ENCODE measurements at regions not wholly inside any gene's neighbourhood (a gene's known extent, or its start where the extent isn't known, plus 50 kb on each side); places are given as distances from the start of the nearest gene placed in this dataset.

GRCh38 chr2:120809609-120810440 is 74.2 kb downstream of the GLI2 start:
- no peak for DNase-seq

- DNase-seq: no peak
Observed at GRCh38 chr2:120810639-120811038, 75.0 kb downstream of the GLI2 start.

GRCh38 chr2:120812866-120813265 is 77.2 kb downstream of the GLI2 start:
- DNase-seq: no peak

- DNase-seq: no peak
Observed at GRCh38 chr2:120814352-120814751, 78.7 kb downstream of the GLI2 start.

- no peak for DNase-seq
Observed at GRCh38 chr2:120815292-120815691, 79.6 kb downstream of the GLI2 start.

- DNase-seq: no peak
Observed at GRCh38 chr2:120817136-120817955, 81.7 kb downstream of the GLI2 start.

GRCh38 chr2:120817956-120818325 is 82.3 kb downstream of the GLI2 start:
- DNase-seq: no peak

GRCh38 chr2:120818441-120818920 is 82.8 kb downstream of the GLI2 start:
- DNase-seq: no peak

GRCh38 chr2:120819720-120820210 is 84.1 kb downstream of the GLI2 start:
- no peak for DNase-seq

- DNase-seq: no peak
Observed at GRCh38 chr2:120820263-120820952, 84.7 kb downstream of the GLI2 start.

GRCh38 chr2:120820953-120821279 is 85.2 kb downstream of the GLI2 start:
- DNase-seq: no peak

GRCh38 chr2:120821446-120822160 is 85.9 kb downstream of the GLI2 start:
- no peak for DNase-seq

GRCh38 chr2:120822933-120823332 is 87.3 kb downstream of the GLI2 start:
- DNase-seq: no peak

- DNase-seq: no peak
Observed at GRCh38 chr2:120823551-120823950, 87.9 kb downstream of the GLI2 start.

- no peak for DNase-seq
Observed at GRCh38 chr2:120824246-120824645, 88.6 kb downstream of the GLI2 start.

GRCh38 chr2:120825370-120826259 is 89.9 kb downstream of the GLI2 start:
- DNase-seq: no peak

GRCh38 chr2:120826260-120826648 is 90.6 kb downstream of the GLI2 start:
- no peak for DNase-seq

GRCh38 chr2:120826716-120827410 is 91.2 kb downstream of the GLI2 start:
- DNase-seq: no peak

- no peak for DNase-seq
Observed at GRCh38 chr2:120828066-120828465, 92.4 kb downstream of the GLI2 start.

GRCh38 chr2:120828829-120829632 is 93.4 kb downstream of the GLI2 start:
- DNase-seq: no peak

Data from activated CD4-positive, CD25-positive, alpha-beta regulatory T cell treated with anti-CD3 and anti-CD28 coated beads, Interleukin-2, amount 50 U/mL, for 72 hours (primary cell).